Tibial nerve (tissue), 4 donors: ENCODE measurements at regions not wholly inside any gene's neighbourhood (a gene's known extent, or its start where the extent isn't known, plus 50 kb on each side); places are given as distances from the start of the nearest gene placed in this dataset.

ENCODE experiments used
- DNase-seq, 2 donors: peaks; one replicate each; pipeline ENCODE4 v3.0.0-alpha.2; 2019; ENCODE audit warnings: low spot score in 2 of 2
- H3K27ac ChIP-seq, 4 donors: fragments of 200-600 bp; sonication (generic) in 3 of 4; one replicate each; pipeline ENCODE4 v1.5.1; 2017 to 2019; ENCODE audit warnings: mild to moderate bottlenecking in 1 of 4
- H3K27me3 ChIP-seq, 2 donors: fragments of 200-600 bp; sonication (generic) in 1 of 2; one replicate each; pipeline versions ENCODE4 v1.5.1 to v1.6.0; 2017 to 2019
- H3K36me3 ChIP-seq, 3 donors: fragments of 200-600 bp; sonication (generic); one replicate each; pipeline ENCODE4 v1.5.1; 2018 to 2019
- H3K4me1 ChIP-seq, 4 donors: fragments of 200-600 bp; sonication (generic) in 3 of 4; one replicate each; pipeline ENCODE4 v1.5.1; 2017 to 2019
- H3K4me3 ChIP-seq, 4 donors: fragments of 200-600 bp; sonication (generic) in 3 of 4; one replicate each; pipeline ENCODE4 v1.5.1; 2017 to 2019; ENCODE audit warnings: mild to moderate bottlenecking in 1 of 4, moderate library complexity in 1 of 4
- H3K9me3 ChIP-seq, 4 donors: fragments of 200-600 bp; sonication (generic) in 3 of 4; one replicate each; pipeline ENCODE4 v1.5.1; 2017 to 2019
- EP300 ChIP-seq, 2 donors: sonication (generic); formaldehyde crosslinking; IDR thresholded peaks; one replicate each; pipeline ENCODE4 v1.6.1; 2017; ENCODE audit warnings: antibody characterized with exemption in 2 of 2, mild to moderate bottlenecking in 1 of 2
- POLR2A ChIP-seq, 2 donors: fragments of 450-650 bp; IDR thresholded peaks; one replicate each; pipeline ENCODE4 v1.6.1; 2017; ENCODE audit warnings: antibody characterized with exemption in 2 of 2, mild to moderate bottlenecking in 2 of 2, moderate library complexity in 2 of 2
- WGBS, 2 donors: methylation state at CpG; one replicate each; pipeline ENCODE4 v1.1.5; 2018; 5-methylcytosine and 5-hydroxymethylcytosine counted together
- TF ChIP-seq, protein P1 (sequence below), 5 experiments: fragments of 200-600 bp in 3 of 5; fragments of 450-650 bp in 2 of 5; sonication (generic) in 3 of 5; IDR thresholded peaks; one replicate each; pipeline ENCODE4 v1.5.1; 2016 to 2019; ENCODE audit warnings: antibody characterized with exemption in 5 of 5, mild to moderate bottlenecking in 3 of 5, moderate library complexity in 2 of 5

- TF ChIP-seq POLR2A (IDR thresholded peaks at IDR 0.05) = no peak
- peak; percentile 50 to 64 for TF ChIP-seq EP300 (IDR thresholded peaks at IDR 0.05)
- TF ChIP-seq, protein P1, sequence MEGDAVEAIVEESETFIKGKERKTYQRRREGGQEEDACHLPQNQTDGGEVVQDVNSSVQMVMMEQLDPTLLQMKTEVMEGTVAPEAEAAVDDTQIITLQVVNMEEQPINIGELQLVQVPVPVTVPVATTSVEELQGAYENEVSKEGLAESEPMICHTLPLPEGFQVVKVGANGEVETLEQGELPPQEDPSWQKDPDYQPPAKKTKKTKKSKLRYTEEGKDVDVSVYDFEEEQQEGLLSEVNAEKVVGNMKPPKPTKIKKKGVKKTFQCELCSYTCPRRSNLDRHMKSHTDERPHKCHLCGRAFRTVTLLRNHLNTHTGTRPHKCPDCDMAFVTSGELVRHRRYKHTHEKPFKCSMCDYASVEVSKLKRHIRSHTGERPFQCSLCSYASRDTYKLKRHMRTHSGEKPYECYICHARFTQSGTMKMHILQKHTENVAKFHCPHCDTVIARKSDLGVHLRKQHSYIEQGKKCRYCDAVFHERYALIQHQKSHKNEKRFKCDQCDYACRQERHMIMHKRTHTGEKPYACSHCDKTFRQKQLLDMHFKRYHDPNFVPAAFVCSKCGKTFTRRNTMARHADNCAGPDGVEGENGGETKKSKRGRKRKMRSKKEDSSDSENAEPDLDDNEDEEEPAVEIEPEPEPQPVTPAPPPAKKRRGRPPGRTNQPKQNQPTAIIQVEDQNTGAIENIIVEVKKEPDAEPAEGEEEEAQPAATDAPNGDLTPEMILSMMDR (IDR thresholded peaks at IDR 0.05) = no peak
- no peak for DNase-seq
- WGBS, 2 donors = 19 to 45% methylated on average over 1 of the region's 1 CpG
- Histone ChIP-seq H3K4me3 (no peak overlapping the region), H3K9me3 (no peaks in the 10 kb centered on the region), H3K4me1 (peaks cover 0 to 32% (median 0%) of the 10 kb centered on the region in 4 donors), H3K36me3 (no peaks in the 10 kb centered on the region), H3K27me3 (no peaks in the 10 kb centered on the region), H3K27ac (peak overlapping the region in 2 of 4 donors; percentile 73 to 81)
Measured at GRCh38 chr7:116443101-116443523, 56.4 kb upstream of the CAV2 start.

GRCh38 chr7:116443646-116444045, 55.9 kb upstream of the CAV2 start:
- WGBS, 2 donors = 82 to 87% methylated on average over 3 of the region's 3 CpGs

DNA sequence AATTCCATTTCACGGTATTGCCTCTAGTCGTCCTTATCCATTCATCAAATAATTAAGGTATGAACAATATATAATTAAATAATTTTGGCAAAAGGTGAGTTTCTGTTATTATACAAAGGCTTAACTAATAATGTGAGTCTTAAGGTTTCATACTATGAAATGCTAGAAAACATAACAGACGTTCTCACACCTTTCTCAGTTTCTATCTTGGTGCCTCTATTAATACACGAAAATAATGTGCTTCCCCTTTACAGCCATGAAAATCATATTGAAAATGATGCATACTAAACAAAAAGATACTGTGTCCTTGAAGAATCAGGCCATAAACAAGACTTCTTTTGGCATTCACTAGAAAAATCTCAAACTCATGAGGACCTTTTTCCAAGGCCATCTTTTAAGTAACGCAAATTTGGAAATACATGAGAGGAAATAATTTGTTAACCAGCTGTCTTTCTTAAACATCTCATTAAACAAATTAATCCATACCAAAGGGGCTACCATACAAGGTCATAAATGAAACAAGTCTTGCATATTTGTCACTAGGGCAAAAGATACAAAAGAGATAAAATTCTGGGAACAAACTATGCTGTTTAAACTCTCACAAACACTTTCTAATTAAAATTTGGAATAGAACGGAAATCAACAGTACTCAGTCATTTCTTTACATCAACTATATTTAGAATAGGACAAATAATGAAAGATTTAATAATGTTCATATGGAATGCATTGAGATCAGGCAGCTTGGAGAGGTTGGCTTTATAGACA, 53.9 kb upstream of the CAV2 start:
- Histone ChIP-seq H3K4me1 (peaks cover 0 to 28% (median 0%) of the 10 kb centered on the region in 4 donors), H3K36me3 (no peaks in the 10 kb centered on the region)

More at GRCh38 chr7:116443646-116444045, 55.9 kb upstream of the CAV2 start:
- H3K9me3 ChIP-seq = no peaks in the 10 kb centered on the region
- DNase-seq = no peak
- no peaks in the 10 kb centered on the region for H3K27me3 ChIP-seq
- H3K36me3 ChIP-seq = no peaks in the 10 kb centered on the region
- H3K4me1 ChIP-seq = peaks cover 0 to 32% (median 0%) of the 10 kb centered on the region in 4 donors
- no peak overlapping the region for H3K4me3 ChIP-seq
- TF ChIP-seq EP300 (IDR thresholded peaks at IDR 0.05) (no peak), POLR2A (IDR thresholded peaks at IDR 0.05) (no peak)
- TF ChIP-seq, protein P1 (IDR thresholded peaks at IDR 0.05) = no peak
- H3K27ac ChIP-seq = peak overlapping the region in 2 of 4 donors; percentile 42 to 81

GRCh38 chr7:116446212-116446855, 53.2 kb upstream of the CAV2 start:
- DNase-seq = no peak
- Histone ChIP-seq H3K27me3 (no peaks in the 10 kb centered on the region), H3K9me3 (no peaks in the 10 kb centered on the region), H3K4me1 (peaks cover 0 to 21% (median 0%) of the 10 kb centered on the region in 4 donors), H3K4me3 (no peak overlapping the region), H3K36me3 (no peaks in the 10 kb centered on the region), H3K27ac (peak overlapping the region in 2 of 4 donors; percentile 10 to 58)
- TF ChIP-seq, protein P1 (IDR thresholded peaks at IDR 0.05) = no peak
- no peak for TF ChIP-seq POLR2A (IDR thresholded peaks at IDR 0.05)
- TF ChIP-seq EP300 (IDR thresholded peaks at IDR 0.05) = peak; percentile 40 to 53
- 70 to 71% methylated on average over 5 of the region's 5 CpGs for WGBS, 2 donors

More for the DNA sequence above, 53.9 kb upstream of the CAV2 start:
- Histone ChIP-seq H3K9me3 (no peaks in the 10 kb centered on the region), H3K4me3 (no peak overlapping the region), H3K27me3 (no peaks in the 10 kb centered on the region), H3K27ac (peak overlapping the region in 2 of 4 donors; percentile 10 to 58)
- TF ChIP-seq EP300 (IDR thresholded peaks at IDR 0.05) (no peak), POLR2A (IDR thresholded peaks at IDR 0.05) (no peak)
- TF ChIP-seq, protein P1 (IDR thresholded peaks at IDR 0.05) = no peak
- no peak for DNase-seq
- WGBS, 2 donors = 67 to 70% methylated on average over 6 of the region's 6 CpGs

- H3K27me3 ChIP-seq = no peaks in the 10 kb centered on the region
- DNase-seq = no peak
- no peak overlapping the region for H3K4me3 ChIP-seq
- WGBS, 2 donors = 76 to 82% methylated on average over 2 of the region's 2 CpGs
- peaks cover 0 to 11% (median 0%) of the 10 kb centered on the region in 4 donors for H3K4me1 ChIP-seq
- TF ChIP-seq, protein P1 (IDR thresholded peaks at IDR 0.05) = no peak
- TF ChIP-seq POLR2A (IDR thresholded peaks at IDR 0.05) (no peak), EP300 (IDR thresholded peaks at IDR 0.05) (no peak)
- H3K9me3 ChIP-seq = no peaks in the 10 kb centered on the region
- H3K36me3 ChIP-seq = no peaks in the 10 kb centered on the region
- H3K27ac ChIP-seq = peak overlapping the region in 1 of 4 donors; percentile 58
Measured at GRCh38 chr7:116447436-116447835, 52.1 kb upstream of the CAV2 start.
